A549 (cell line): ENCODE measurements at regions not wholly inside any gene's neighbourhood (a gene's known extent, or its start where the extent isn't known, plus 50 kb on each side); places are given as distances from the start of the nearest gene placed in this dataset.

Source experiments
- ATAC-seq, 2 experiments: fragments of 200-7000 bp in 1 of 2; fragments of >200 bp in 1 of 2; cut with Nextera tagmentation in 1 of 2; cut with Tn5 transposase in 1 of 2; 3 replicates each; pipeline versions ENCODE4 v1.8.0 to v1.9.1; 2018 to 2020; ENCODE audit warnings: mild to moderate bottlenecking in 1 of 2, moderate library complexity in 1 of 2
- CTCF ChIA-PET: fragments of 300-600 bp; sonication (Branson Sonifier 250); formaldehyde crosslinking; extraction: SDS; loops from one replicate; lab custom pipeline; 2021; ENCODE audit warnings: antibody characterized with exemption, inconsistent platforms; lab: Yijun Ruan, JAX
- POLR2A ChIA-PET: fragments of 350-600 bp; formaldehyde crosslinking; extraction: SDS; loops from one replicate; lab custom pipeline; 2021; ENCODE audit warnings: antibody characterized with exemption, inconsistent platforms; lab: Yijun Ruan, JAX
- DNase-seq, 2 experiments: peaks; one replicate each; pipeline versions ENCODE4 v3.0.0 to v3.0.0-alpha.2; 2011 to 2016; ENCODE audit warnings: low read depth in 1 of 2, low spot score in 1 of 2
- FAIRE-seq: peaks from 2 replicates; lab custom pipeline; 2011; peaks lifted over from hg19 to GRCh38; lab: Jason Lieb, UNC
- H3K27ac ChIP-seq, 2 experiments: fragments of >200 bp; sonication (Bioruptor Twin); formaldehyde crosslinking; 3 replicates each; pipeline ENCODE4 v1.5.1; 2016 to 2017
- H3K4me1 ChIP-seq: fragments of >200 bp; sonication (Bioruptor Twin); formaldehyde crosslinking; 3 replicates; pipeline ENCODE4 v1.6.1; 2016
- H3K4me2 ChIP-seq: fragments of >200 bp; sonication (Bioruptor Twin); formaldehyde crosslinking; 3 replicates; pipeline ENCODE4 v1.6.1; 2016
- H3K4me3 ChIP-seq: fragments of >200 bp; sonication (Bioruptor Twin); formaldehyde crosslinking; 3 replicates; pipeline ENCODE4 v1.5.1; 2016
- H3K9me3 ChIP-seq: fragments of >200 bp; sonication (Bioruptor Twin); formaldehyde crosslinking; 3 replicates; pipeline ENCODE4 v1.6.1; 2016
- ATOH8 ChIP-seq: fragments of 250-450 bp; sonication (Bioruptor Pico); IDR thresholded peaks from 2 replicates; pipeline ENCODE4 v1.5.0; 2020; ENCODE audit warnings: low read depth, mild to moderate bottlenecking, moderate library complexity
- CBX2 ChIP-seq: fragments of 200-600 bp; sonication (generic); IDR thresholded peaks from 2 replicates; pipeline ENCODE4 v1.6.1; 2016; ENCODE audit warnings: low read depth, mild to moderate bottlenecking, borderline replicate concordance
- CBX8 ChIP-seq: fragments of 200-600 bp; sonication (generic); IDR thresholded peaks from 2 replicates; pipeline ENCODE4 v1.6.1; 2016
- CHD2 ChIP-seq: fragments of 150-350 bp; IDR thresholded peaks from 2 replicates; pipeline ENCODE4 v1.6.1; 2014; ENCODE audit warnings: low read length; ENCODE audit not compliant: partially characterized antibody
- CHD4 ChIP-seq: fragments of 200-600 bp; sonication (generic); IDR thresholded peaks from 2 replicates; pipeline ENCODE4 v1.6.1; 2016; ENCODE audit warnings: antibody characterized with exemption, mild to moderate bottlenecking, borderline replicate concordance
- E2F6 ChIP-seq: IDR thresholded peaks from 2 replicates; pipeline ENCODE4 v1.6.1; 2012; ENCODE audit warnings: low read depth, borderline replicate concordance
- EHF ChIP-seq: fragments of 250-450 bp; sonication (Bioruptor Pico); IDR thresholded peaks from 2 replicates; pipeline ENCODE4 v1.5.0; 2020; ENCODE audit warnings: mild to moderate bottlenecking
- EP300 ChIP-seq, 2 experiments: fragments of >200 bp; sonication (Bioruptor Twin); formaldehyde crosslinking; IDR thresholded peaks; 2 replicates in 1 of 2; 3 replicates in 1 of 2; pipeline ENCODE4 v1.6.1; 2016 to 2017
- ESRRA ChIP-seq: fragments of 150-350 bp; IDR thresholded peaks from 2 replicates; pipeline ENCODE4 v1.6.1; 2014; ENCODE audit warnings: mild to moderate bottlenecking, low read length, borderline replicate concordance
- FOXS1 ChIP-seq: fragments of 250-450 bp; sonication (Bioruptor Pico); IDR thresholded peaks from 2 replicates; pipeline ENCODE4 v1.5.0; 2020; ENCODE audit warnings: mild to moderate bottlenecking, moderate library complexity
- GATA3 ChIP-seq: IDR thresholded peaks from 2 replicates; pipeline ENCODE4 v1.6.1; 2012; ENCODE audit warnings: borderline replicate concordance
- HDAC2 ChIP-seq: fragments of 200-600 bp; sonication (generic); IDR thresholded peaks from 2 replicates; pipeline ENCODE4 v1.6.1; 2016
- HES2 ChIP-seq: fragments of >200 bp; sonication (Bioruptor Twin); formaldehyde crosslinking; IDR thresholded peaks from 2 replicates; pipeline ENCODE4 v1.6.1; 2016
- HOXB13 ChIP-seq: fragments of 250-450 bp; sonication (Bioruptor Pico); IDR thresholded peaks from 2 replicates; pipeline ENCODE4 v1.5.0; 2020; ENCODE audit warnings: low read depth, mild to moderate bottlenecking, moderate library complexity
- JUN ChIP-seq, 2 experiments: fragments of >200 bp; sonication (Bioruptor Twin); formaldehyde crosslinking; IDR thresholded peaks; 2 replicates in 1 of 2; 3 replicates in 1 of 2; pipeline ENCODE4 v1.6.1; 2016 to 2017
- JUNB ChIP-seq: fragments of >200 bp; sonication (Bioruptor Twin); formaldehyde crosslinking; IDR thresholded peaks from 2 replicates; pipeline ENCODE4 v1.6.1; 2016
- KDM1A ChIP-seq: fragments of 200-600 bp; sonication (generic); IDR thresholded peaks from 2 replicates; pipeline ENCODE4 v1.6.1; 2016; ENCODE audit warnings: low read depth, mild to moderate bottlenecking
- KDM5A ChIP-seq: fragments of 200-600 bp; sonication (generic); IDR thresholded peaks from 2 replicates; pipeline ENCODE4 v1.6.1; 2016; ENCODE audit warnings: antibody characterized with exemption, mild to moderate bottlenecking
- MAFK ChIP-seq: fragments of 450-650 bp; IDR thresholded peaks from 2 replicates; pipeline ENCODE4 v1.6.1; 2014; ENCODE audit not compliant: partially characterized antibody
- MYC ChIP-seq: IDR thresholded peaks from 2 replicates; pipeline ENCODE4 v1.6.1; 2012; ENCODE audit warnings: mild to moderate bottlenecking, inconsistent platforms, low read length, improper control_type of control experiment, borderline replicate concordance
- NFE2L2 ChIP-seq: fragments of 150-350 bp; conservative IDR thresholded peaks from 2 replicates; pipeline ENCODE4 v1.6.1; 2014; ENCODE audit warnings: low read length
- NPAS2 ChIP-seq: fragments of 250-450 bp; sonication (Bioruptor Pico); IDR thresholded peaks from 2 replicates; pipeline ENCODE4 v1.8.0; 2022; ENCODE audit warnings: mild to moderate bottlenecking, moderate library complexity, borderline replicate concordance
- NR3C1 ChIP-seq: fragments of >200 bp; sonication (Bioruptor Twin); formaldehyde crosslinking; IDR thresholded peaks from 3 replicates; pipeline ENCODE4 v1.6.1; 2017
- PBX3 ChIP-seq: IDR thresholded peaks from 2 replicates; pipeline ENCODE4 v1.6.1; 2012
- POLR2AphosphoS2 ChIP-seq: conservative IDR thresholded peaks from 2 replicates; pipeline ENCODE4 v1.6.1; 2012; ENCODE audit warnings: low read length, improper control_type of control experiment, inconsistent platforms
- RAD21 ChIP-seq, 2 experiments: fragments of >200 bp in 1 of 2; sonication (Bioruptor Twin) in 1 of 2; formaldehyde crosslinking in 1 of 2; IDR thresholded peaks in 1 of 2; conservative IDR thresholded peaks in 1 of 2; 2 replicates in 1 of 2; 3 replicates in 1 of 2; pipeline ENCODE4 v1.6.1; 2012 to 2018; ENCODE audit warnings: inconsistent platforms in 1 of 2
- RARB ChIP-seq: fragments of 250-450 bp; sonication (Bioruptor Pico); IDR thresholded peaks from 2 replicates; pipeline ENCODE4 v1.8.0; 2021; ENCODE audit warnings: mild to moderate bottlenecking, moderate library complexity
- RCOR1 ChIP-seq: fragments of 150-350 bp; IDR thresholded peaks from 2 replicates; pipeline ENCODE4 v1.6.1; 2014; ENCODE audit warnings: antibody characterized with exemption, low read length, low read depth
- RFX5 ChIP-seq: fragments of 450-650 bp; IDR thresholded peaks from 2 replicates; pipeline ENCODE4 v1.7.1; 2014; ENCODE audit warnings: antibody characterized with exemption, mild to moderate bottlenecking, moderate library complexity
- SMC3 ChIP-seq: fragments of >200 bp; sonication (Bioruptor Twin); formaldehyde crosslinking; IDR thresholded peaks from 3 replicates; pipeline ENCODE4 v1.6.1; 2018; ENCODE audit warnings: inconsistent platforms
- ZC3H11A ChIP-seq: fragments of 450-650 bp; IDR thresholded peaks from 2 replicates; pipeline ENCODE4 v1.6.1; 2014; ENCODE audit warnings: antibody characterized with exemption, mild to moderate bottlenecking
- ZFP36 ChIP-seq: fragments of 450-650 bp; IDR thresholded peaks from 2 replicates; pipeline ENCODE4 v1.6.1; 2014; ENCODE audit warnings: borderline replicate concordance; ENCODE audit not compliant: partially characterized antibody
- ZNF302 ChIP-seq: fragments of 250-450 bp; sonication (Bioruptor Pico); IDR thresholded peaks from 2 replicates; pipeline ENCODE4 v1.9.0; 2021; ENCODE audit warnings: inconsistent platforms, mild to moderate bottlenecking, moderate library complexity
- WGBS: methylation state at CpG from one replicate; pipeline ENCODE4 v1.1.6; 2017; ENCODE audit errors: missing lambda C conversion rate; 5-methylcytosine and 5-hydroxymethylcytosine counted together

- CTCF ChIA-PET: no interaction called here
- Histone ChIP-seq H3K27ac (no peak overlapping the region), H3K4me2 (no peak overlapping the region), H3K9me3 (no peaks in the 10 kb centered on the region; the same call in 2 of the 3 replicates), H3K4me3 (no peak overlapping the region), H3K4me1 (no peaks in the 10 kb centered on the region)
- no peak for DNase-seq
- POLR2A ChIA-PET: no interaction called here
- no peak for TF ChIP-seq POLR2AphosphoS2
- FAIRE-seq: no peak
- ATAC-seq: no peak
- 12% methylated on average over 3 of the region's 3 CpGs for WGBS
Observed at GRCh38 chr9:26415528-26415927, 477.1 kb downstream of the CAAP1 start.

- Histone ChIP-seq H3K4me3 (no peak overlapping the region), H3K4me2 (no peak overlapping the region), H3K4me1 (no peaks in the 10 kb centered on the region), H3K9me3 (no peaks in the 10 kb centered on the region; the same call in 2 of the 3 replicates), H3K27ac (no peak overlapping the region)
- FAIRE-seq (no peak), DNase-seq (no peak), ATAC-seq (no peak)
- TF ChIP-seq ZC3H11A: no peak
- no peak for TF ChIP-seq POLR2AphosphoS2
- TF ChIP-seq E2F6: no peak
- TF ChIP-seq CHD2: no peak
- TF ChIP-seq MYC: no peak
- no peak for TF ChIP-seq RAD21 (conservative IDR thresholded peaks at IDR 0.05 in 1 of 2, IDR thresholded peaks at IDR 0.05 in 1 of 2)
- 6% methylated on average over 4 of the region's 4 CpGs for WGBS
- CTCF ChIA-PET: interaction anchor here (1.3 kb wide), 1 partner anchor 9 kb away, joined by 4 read pairs; no protein-coding TSS in a partner anchor
- POLR2A ChIA-PET: no interaction called here
Observed at GRCh38 chr9:26413611-26414010, 479.0 kb downstream of the CAAP1 start.

- POLR2A ChIA-PET: no interaction called here
- H3K27ac ChIP-seq: no peak overlapping the region
- FAIRE-seq: no peak
- no peak overlapping the region for H3K4me2 ChIP-seq
- CTCF ChIA-PET: no interaction called here
- WGBS: 19% methylated on average over 1 of the region's 1 CpG
- TF ChIP-seq ESRRA (no peak), ZC3H11A (no peak), CHD2 (no peak), EP300 (IDR thresholded peaks at IDR 0.05) (no peak), KDM5A (no peak), MAFK (no peak), RARB (CRISPR knock-in tag) (no peak), HOXB13 (CRISPR knock-in tag) (no peak), PBX3 (no peak), JUN (IDR thresholded peaks at IDR 0.05) (no peak), CHD4 (no peak), HES2 (no peak), NPAS2 (no peak), EHF (CRISPR knock-in tag) (no peak), GATA3 (no peak), CBX8 (no peak)
- H3K4me1 ChIP-seq: no peaks in the 10 kb centered on the region
- no peak overlapping the region for H3K4me3 ChIP-seq
- DNase-seq: no peak
- H3K9me3 ChIP-seq: no peaks in the 10 kb centered on the region; the same call in 2 of the 3 replicates
- ATAC-seq: no peak
Observed at GRCh38 chr9:26412446-26412845, 480.2 kb downstream of the CAAP1 start.

DNA sequence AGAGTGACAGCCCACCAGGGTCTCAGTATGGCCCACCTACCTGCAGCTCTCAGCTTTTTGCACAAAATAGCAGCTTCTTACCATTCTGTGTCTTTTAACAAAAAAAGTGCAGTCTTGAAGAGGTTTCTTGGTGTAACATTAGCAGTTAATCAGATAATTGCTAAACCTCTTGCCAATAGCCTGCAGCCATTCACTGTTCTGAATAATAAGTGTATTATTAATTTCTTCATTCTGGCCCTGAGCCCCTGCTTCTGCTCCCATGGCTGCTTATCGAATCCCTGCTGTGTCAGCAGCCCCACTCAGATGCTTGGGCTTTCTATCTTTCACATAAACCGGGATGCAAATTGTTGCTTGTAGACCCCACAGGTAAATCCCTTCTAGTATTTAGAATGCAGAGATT, 485.9 kb downstream of the CAAP1 start:
- Histone ChIP-seq H3K27ac (no peak overlapping the region), H3K4me3 (no peak overlapping the region), H3K4me1 (no peaks in the 10 kb centered on the region), H3K9me3 (no peaks in the 10 kb centered on the region; the same call in 2 of the 3 replicates), H3K4me2 (no peak overlapping the region)
- FAIRE-seq (no peak), DNase-seq (no peak), ATAC-seq (no peak)
- WGBS: 2% methylated on average over 2 of the region's 2 CpGs
- CTCF ChIA-PET: no interaction called here
- POLR2A ChIA-PET: no interaction called here
- no peak for TF ChIP-seq SMC3
- no peak for TF ChIP-seq RFX5
- TF ChIP-seq CHD4: no peak
- no peak for TF ChIP-seq ATOH8 (CRISPR knock-in tag)
- TF ChIP-seq HOXB13 (CRISPR knock-in tag): no peak
- no peak for TF ChIP-seq JUNB
- no peak for TF ChIP-seq CBX8
- TF ChIP-seq ZC3H11A: no peak
- no peak for TF ChIP-seq RCOR1
- no peak for TF ChIP-seq NR3C1
- no peak for TF ChIP-seq CBX2
- no peak for TF ChIP-seq ZNF302
- TF ChIP-seq FOXS1 (CRISPR knock-in tag): no peak
- no peak for TF ChIP-seq ZFP36
- TF ChIP-seq HDAC2: no peak
- no peak for TF ChIP-seq NFE2L2
- no peak for TF ChIP-seq KDM1A
